ENCODE measurements at regions not wholly inside any gene's neighbourhood (a gene's known extent, or its start where the extent isn't known, plus 50 kb on each side); places are given as distances from the start of the nearest gene placed in this dataset.

DNA sequence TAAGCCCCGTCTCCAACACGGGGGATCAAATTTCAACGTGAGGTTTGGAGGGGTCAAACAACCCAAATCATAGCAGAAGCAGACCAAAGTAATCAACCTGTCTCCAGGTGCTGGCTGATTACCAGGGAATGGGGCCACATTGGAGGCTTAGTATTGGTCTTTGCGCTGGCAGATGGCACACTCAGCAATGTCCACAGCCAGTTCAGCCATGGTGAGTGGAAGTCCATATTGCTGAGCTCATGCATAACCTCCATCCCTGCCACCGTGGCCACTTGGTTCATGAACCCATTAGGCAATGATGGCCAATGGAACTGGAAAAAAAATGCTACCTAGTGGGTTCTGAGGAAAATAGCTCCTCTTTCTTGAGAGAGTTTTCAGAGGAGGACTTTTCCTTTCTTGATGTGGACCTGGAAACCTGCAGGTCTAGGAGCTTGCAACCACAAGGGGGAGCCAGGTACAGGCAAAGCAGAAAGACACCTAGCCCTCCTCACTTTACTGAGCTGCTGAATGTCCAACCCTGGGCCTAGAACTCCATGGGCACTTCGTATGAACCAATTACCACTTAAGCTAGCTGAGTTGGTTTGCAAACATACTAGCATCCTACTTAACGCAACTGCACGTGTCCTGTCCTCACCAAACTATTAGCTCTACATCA lies 128.0 kb upstream of the GYPC start:
- peak; percentile 72 for DNase-seq
- Mint-ChIP-seq H3K27me3 (no peaks in the 10 kb centered on the region), H3K4me3 (no peak overlapping the region), H3K4me1 (no peaks in the 10 kb centered on the region), H3K9me3 (ENCODE audit: insufficient read depth) (no peaks in the 10 kb centered on the region), H3K27ac (no peak overlapping the region)
- 74% methylated on average over 7 of the region's 8 CpGs for WGBS (ENCODE audit: insufficient coverage)
- intact Hi-C loops (cut with micrococcal nuclease), result loop anchor here (1.0 kb wide), 1 partner anchor 221 kb away; no protein-coding TSS in a partner anchor
- Histone ChIP-seq H3K9me3 (ENCODE audit: control extremely low read depth in 1 of 3, control insufficient read depth in 2 of 3, insufficient read depth in 1 of 3, low read length in 2 of 3) (no peaks in the 10 kb centered on the region), H3K4me2 (replicated peaks; ENCODE audit: low read depth, low read length, poor library complexity, severe bottlenecking) (no peak overlapping the region), H3K4me3 (ENCODE audit: control extremely low read depth in 1 of 5, extremely low read depth in 1 of 5, insufficient read depth in 1 of 5, low read depth in 2 of 5, low read length in 4 of 5) (no peak overlapping the region), H3K4me1 (ENCODE audit: control insufficient read depth in 2 of 2, insufficient read depth in 2 of 2, low read length in 2 of 2) (no peaks in the 10 kb centered on the region), H4K20me1 (ENCODE audit: control insufficient read depth, insufficient read depth, low read length, poor library complexity, severe bottlenecking) (no peaks in the 10 kb centered on the region), H3K9ac (ENCODE audit: low read length) (no peak overlapping the region), H3K27ac (ENCODE audit: low read length in 2 of 2) (no peak overlapping the region), H3K27me3 (replicated peaks in 1 of 4; ENCODE audit: control extremely low read depth in 1 of 4, control insufficient read depth in 3 of 4, insufficient read depth in 4 of 4, low read length in 3 of 4) (no peaks in the 10 kb centered on the region), H2AFZ (ENCODE audit: insufficient read depth, low read depth, low read length, poor library complexity, severe bottlenecking) (no peak overlapping the region), H3K36me3 (replicated peaks in 1 of 2; ENCODE audit: control extremely low read depth in 1 of 2, control insufficient read depth in 1 of 2, extremely low read depth in 1 of 2, insufficient read depth in 2 of 2, low read length in 1 of 2) (no peaks in the 10 kb centered on the region), H3K79me2 (ENCODE audit: control insufficient read depth, insufficient read depth, low read length) (no peaks in the 10 kb centered on the region)
- CTCF ChIA-PET, result interaction anchor here (0.8 to 4.9 kb wide), 24 partner anchors 8 to 444 kb away, joined by 3 to 116 read pairs (median 4); no protein-coding TSS in a partner anchor
- TF ChIP-seq, protein P1, sequence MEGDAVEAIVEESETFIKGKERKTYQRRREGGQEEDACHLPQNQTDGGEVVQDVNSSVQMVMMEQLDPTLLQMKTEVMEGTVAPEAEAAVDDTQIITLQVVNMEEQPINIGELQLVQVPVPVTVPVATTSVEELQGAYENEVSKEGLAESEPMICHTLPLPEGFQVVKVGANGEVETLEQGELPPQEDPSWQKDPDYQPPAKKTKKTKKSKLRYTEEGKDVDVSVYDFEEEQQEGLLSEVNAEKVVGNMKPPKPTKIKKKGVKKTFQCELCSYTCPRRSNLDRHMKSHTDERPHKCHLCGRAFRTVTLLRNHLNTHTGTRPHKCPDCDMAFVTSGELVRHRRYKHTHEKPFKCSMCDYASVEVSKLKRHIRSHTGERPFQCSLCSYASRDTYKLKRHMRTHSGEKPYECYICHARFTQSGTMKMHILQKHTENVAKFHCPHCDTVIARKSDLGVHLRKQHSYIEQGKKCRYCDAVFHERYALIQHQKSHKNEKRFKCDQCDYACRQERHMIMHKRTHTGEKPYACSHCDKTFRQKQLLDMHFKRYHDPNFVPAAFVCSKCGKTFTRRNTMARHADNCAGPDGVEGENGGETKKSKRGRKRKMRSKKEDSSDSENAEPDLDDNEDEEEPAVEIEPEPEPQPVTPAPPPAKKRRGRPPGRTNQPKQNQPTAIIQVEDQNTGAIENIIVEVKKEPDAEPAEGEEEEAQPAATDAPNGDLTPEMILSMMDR (IDR thresholded peaks at IDR 0.05), result peak; percentile 79
- no peak for TF ChIP-seq EZH2 (IDR thresholded peaks at IDR 0.05; ENCODE audit: borderline replicate concordance, insufficient read depth, low read depth, low read length, poor library complexity, severe bottlenecking)
- ATAC-seq (ENCODE audit: low read depth), result no peak
- POLR2A ChIA-PET, result interaction anchor here (0.6 kb wide), 1 partner anchor 137 kb away, joined by 4 read pairs; no protein-coding TSS in a partner anchor

DNA sequence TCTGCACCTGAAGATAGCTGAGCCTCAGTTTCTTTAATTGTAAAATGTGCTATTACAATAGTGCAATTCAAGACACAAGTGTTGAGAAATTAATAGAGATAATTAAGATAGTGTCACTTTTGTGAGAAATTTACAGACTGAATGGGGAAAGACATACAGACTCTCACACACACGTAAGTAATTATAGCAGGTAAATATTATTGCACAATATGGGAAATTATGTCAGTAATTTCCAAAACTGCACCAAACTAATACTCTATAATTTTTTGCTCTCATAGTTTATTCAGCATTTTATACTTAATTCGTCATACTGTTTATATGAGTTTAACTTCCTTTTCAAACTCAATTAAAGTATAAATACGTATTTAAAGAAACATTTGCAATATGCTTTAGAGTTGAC lies 124.9 kb upstream of the GYPC start:
- no peak for TF ChIP-seq EZH2 (IDR thresholded peaks at IDR 0.05; ENCODE audit: borderline replicate concordance, insufficient read depth, low read depth, low read length, poor library complexity, severe bottlenecking)
- TF ChIP-seq, protein P1 (IDR thresholded peaks at IDR 0.05), result no peak
- Histone ChIP-seq H3K79me2 (ENCODE audit: control insufficient read depth, insufficient read depth, low read length) (no peaks in the 10 kb centered on the region), H3K4me3 (ENCODE audit: control extremely low read depth in 1 of 5, extremely low read depth in 1 of 5, insufficient read depth in 1 of 5, low read depth in 2 of 5, low read length in 4 of 5) (no peak overlapping the region), H4K20me1 (ENCODE audit: control insufficient read depth, insufficient read depth, low read length, poor library complexity, severe bottlenecking) (no peaks in the 10 kb centered on the region), H3K27me3 (replicated peaks in 1 of 4; ENCODE audit: control extremely low read depth in 1 of 4, control insufficient read depth in 3 of 4, insufficient read depth in 4 of 4, low read length in 3 of 4) (peaks cover 0 to 5% (median 0%) of the 10 kb centered on the region in 4 experiments), H3K9me3 (ENCODE audit: control extremely low read depth in 1 of 3, control insufficient read depth in 2 of 3, insufficient read depth in 1 of 3, low read length in 2 of 3) (no peaks in the 10 kb centered on the region), H3K36me3 (replicated peaks in 1 of 2; ENCODE audit: control extremely low read depth in 1 of 2, control insufficient read depth in 1 of 2, extremely low read depth in 1 of 2, insufficient read depth in 2 of 2, low read length in 1 of 2) (no peaks in the 10 kb centered on the region), H2AFZ (ENCODE audit: insufficient read depth, low read depth, low read length, poor library complexity, severe bottlenecking) (no peak overlapping the region), H3K9ac (ENCODE audit: low read length) (no peak overlapping the region), H3K27ac (ENCODE audit: low read length in 2 of 2) (no peak overlapping the region), H3K4me2 (replicated peaks; ENCODE audit: low read depth, low read length, poor library complexity, severe bottlenecking) (no peak overlapping the region), H3K4me1 (ENCODE audit: control insufficient read depth in 2 of 2, insufficient read depth in 2 of 2, low read length in 2 of 2) (no peaks in the 10 kb centered on the region)
- POLR2A ChIA-PET, result no interaction called here
- ATAC-seq (ENCODE audit: low read depth) (no peak), DNase-seq (no peak)
- CTCF ChIA-PET, result interaction anchor here (1.0 kb wide), 1 partner anchor 247 kb away, joined by 3 read pairs; no protein-coding TSS in a partner anchor
- Mint-ChIP-seq H3K27me3 (peaks cover 19% of the 10 kb centered on the region), H3K4me3 (no peak overlapping the region), H3K4me1 (no peaks in the 10 kb centered on the region), H3K9me3 (ENCODE audit: insufficient read depth) (no peaks in the 10 kb centered on the region), H3K27ac (no peak overlapping the region)
- WGBS (ENCODE audit: insufficient coverage), result no CpG with 5 or more reads among the region's 3 CpGs
- intact Hi-C loops (cut with micrococcal nuclease), result no loop called here
